HUES48 (cell line): ENCODE measurements at regions not wholly inside any gene's neighbourhood (a gene's known extent, or its start where the extent isn't known, plus 50 kb on each side); places are given as distances from the start of the nearest gene placed in this dataset.
"Not testable (repeated sequence)": the region's sequence is repeated elsewhere in the genome, so short reads cannot be mapped to it uniquely, and the experiment has no call there.

Experiments
- H3K27ac ChIP-seq: one replicate; pipeline ENCODE4 v1.7.0; 2013; ENCODE audit warnings: low read depth, low read length, inconsistent platforms
- H3K27me3 ChIP-seq: 2 replicates; pipeline ENCODE4 v1.6.1; 2013; ENCODE audit warnings: mild to moderate bottlenecking, low read length; ENCODE audit not compliant: control insufficient read depth, insufficient read depth
- H3K36me3 ChIP-seq: 2 replicates; pipeline ENCODE4 v1.6.1; 2013; ENCODE audit warnings: low read length; ENCODE audit not compliant: control insufficient read depth, insufficient read depth
- H3K4me1 ChIP-seq: 2 replicates; pipeline ENCODE4 v1.6.1; 2013; ENCODE audit warnings: mild to moderate bottlenecking, low read length; ENCODE audit not compliant: control insufficient read depth, insufficient read depth
- H3K4me3 ChIP-seq: 2 replicates; pipeline ENCODE4 v1.5.1; 2013; ENCODE audit warnings: mild to moderate bottlenecking, low read depth, low read length
- H3K9ac ChIP-seq: 2 replicates; pipeline ENCODE4 v1.6.1; 2013; ENCODE audit warnings: mild to moderate bottlenecking, low read depth, low read length, moderate library complexity
- H3K9me3 ChIP-seq: 2 replicates; pipeline ENCODE4 v1.6.1; 2013; ENCODE audit warnings: low read length; ENCODE audit not compliant: control insufficient read depth, insufficient read depth

DNA sequence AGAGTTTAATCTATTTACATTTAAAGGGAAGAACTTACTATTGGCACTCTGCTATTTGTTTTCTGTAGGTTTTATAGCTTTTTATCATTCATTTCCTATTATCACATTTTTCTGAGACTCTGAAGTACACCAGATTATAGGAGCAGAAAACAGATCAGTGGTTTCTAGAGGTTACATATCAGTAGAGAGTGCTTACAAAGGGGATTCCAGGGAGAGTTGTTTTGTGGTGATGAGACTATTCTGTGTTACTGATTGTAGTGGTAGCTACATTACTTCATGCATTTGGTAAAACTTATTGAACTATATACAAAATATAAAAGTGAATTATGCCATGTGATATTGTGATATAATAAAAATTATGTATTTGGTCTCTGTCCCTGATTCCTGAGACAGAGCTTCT, 259.2 kb downstream of the SPATA31A6 start:
- not testable (repeated sequence) for H3K9me3 ChIP-seq, H3K27me3 ChIP-seq, H3K36me3 ChIP-seq, H3K4me3 ChIP-seq, H3K4me1 ChIP-seq, H3K27ac ChIP-seq, H3K9ac ChIP-seq

DNA sequence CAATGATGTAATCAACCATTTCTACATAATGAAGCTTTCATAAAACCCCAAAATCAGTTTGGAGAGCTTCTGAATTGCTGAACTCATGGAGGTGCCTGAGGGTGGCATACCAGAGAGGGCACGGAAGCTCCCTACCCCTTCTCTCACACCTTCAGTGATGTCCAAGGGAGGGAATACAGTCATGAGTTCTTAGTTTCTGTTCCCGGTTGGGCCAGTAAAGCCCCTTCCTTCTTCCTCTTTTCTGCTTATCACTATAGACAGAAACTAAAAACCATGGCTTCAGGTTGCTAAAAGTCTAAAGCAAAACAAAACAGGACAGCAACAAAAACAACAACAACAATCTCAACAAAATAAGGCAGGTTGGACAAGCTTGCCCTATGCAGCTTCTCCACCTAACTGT, 260.0 kb downstream of the SPATA31A6 start:
- H3K9me3 ChIP-seq, H3K27ac ChIP-seq, H3K4me1 ChIP-seq, H3K9ac ChIP-seq, H3K27me3 ChIP-seq, H3K36me3 ChIP-seq, H3K4me3 ChIP-seq: not testable (repeated sequence)

DNA sequence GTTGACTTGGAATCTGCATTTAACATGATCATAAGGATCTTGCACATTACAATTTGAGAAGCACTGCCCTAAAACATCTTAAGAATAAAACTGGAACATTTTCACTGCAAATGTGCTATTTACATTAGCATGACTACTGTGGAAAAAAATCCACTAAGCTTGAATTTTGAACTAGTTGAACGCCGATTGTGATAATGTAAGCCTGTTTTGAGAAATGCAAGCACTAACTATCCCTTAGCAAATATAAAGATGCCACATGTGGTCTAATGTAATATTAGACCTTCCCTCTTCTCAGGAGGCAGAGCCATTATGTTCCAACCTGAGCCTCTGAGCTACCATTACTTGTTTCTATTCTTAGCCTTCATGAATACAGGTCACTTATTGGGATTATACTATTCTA, 278.0 kb downstream of the SPATA31A6 start:
- H3K4me1 ChIP-seq, H3K27ac ChIP-seq, H3K4me3 ChIP-seq, H3K27me3 ChIP-seq, H3K9ac ChIP-seq, H3K9me3 ChIP-seq, H3K36me3 ChIP-seq: not testable (repeated sequence)

- not testable (repeated sequence) for H3K9me3 ChIP-seq, H3K9ac ChIP-seq, H3K4me3 ChIP-seq, H3K27me3 ChIP-seq, H3K27ac ChIP-seq, H3K36me3 ChIP-seq, H3K4me1 ChIP-seq
These were observed 278.4 kb downstream of the SPATA31A6 start for GRCh38 chr9:42461863-42462262.

- H3K9me3 ChIP-seq, H3K36me3 ChIP-seq, H3K27me3 ChIP-seq, H3K9ac ChIP-seq, H3K27ac ChIP-seq, H3K4me3 ChIP-seq, H3K4me1 ChIP-seq: not testable (repeated sequence)
These were observed 280.5 kb downstream of the SPATA31A6 start for GRCh38 chr9:42463981-42464380.

- not testable (repeated sequence) for H3K9ac ChIP-seq, H3K9me3 ChIP-seq, H3K36me3 ChIP-seq, H3K4me1 ChIP-seq, H3K27me3 ChIP-seq, H3K4me3 ChIP-seq, H3K27ac ChIP-seq
These were observed 287.1 kb downstream of the SPATA31A6 start for GRCh38 chr9:42470577-42470976.

- H3K9ac ChIP-seq, H3K4me1 ChIP-seq, H3K4me3 ChIP-seq, H3K36me3 ChIP-seq, H3K27me3 ChIP-seq, H3K9me3 ChIP-seq, H3K27ac ChIP-seq: not testable (repeated sequence)
These were observed 307.5 kb downstream of the SPATA31A6 start for GRCh38 chr9:42490989-42491388.

GRCh38 chr9:42502620-42503264, 319.3 kb downstream of the SPATA31A6 start:
- H3K4me1 ChIP-seq, H3K9me3 ChIP-seq, H3K27me3 ChIP-seq, H3K9ac ChIP-seq, H3K27ac ChIP-seq, H3K36me3 ChIP-seq, H3K4me3 ChIP-seq: not testable (repeated sequence)

DNA sequence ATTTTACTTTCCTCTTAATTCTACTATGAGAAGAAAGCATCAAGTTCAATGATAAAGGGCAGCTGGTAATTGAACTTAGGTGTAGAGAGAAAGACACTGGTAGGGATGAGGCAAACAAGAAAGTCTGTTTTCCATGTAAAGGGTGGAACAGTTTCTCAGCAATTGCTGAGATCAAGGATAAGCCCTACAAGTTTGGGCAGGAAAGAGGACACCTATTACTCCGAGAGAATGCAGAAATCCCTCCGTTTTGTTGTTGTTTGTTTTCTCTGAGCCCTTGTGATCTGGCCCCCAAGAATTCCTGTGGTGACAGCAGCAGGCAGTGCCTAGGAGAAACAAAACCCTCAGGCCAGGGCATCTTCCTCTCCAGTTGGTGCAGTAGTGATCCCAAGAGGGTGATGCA, 324.7 kb downstream of the SPATA31A6 start:
- not testable (repeated sequence) for H3K27ac ChIP-seq, H3K9ac ChIP-seq, H3K9me3 ChIP-seq, H3K4me1 ChIP-seq, H3K36me3 ChIP-seq, H3K27me3 ChIP-seq, H3K4me3 ChIP-seq

DNA sequence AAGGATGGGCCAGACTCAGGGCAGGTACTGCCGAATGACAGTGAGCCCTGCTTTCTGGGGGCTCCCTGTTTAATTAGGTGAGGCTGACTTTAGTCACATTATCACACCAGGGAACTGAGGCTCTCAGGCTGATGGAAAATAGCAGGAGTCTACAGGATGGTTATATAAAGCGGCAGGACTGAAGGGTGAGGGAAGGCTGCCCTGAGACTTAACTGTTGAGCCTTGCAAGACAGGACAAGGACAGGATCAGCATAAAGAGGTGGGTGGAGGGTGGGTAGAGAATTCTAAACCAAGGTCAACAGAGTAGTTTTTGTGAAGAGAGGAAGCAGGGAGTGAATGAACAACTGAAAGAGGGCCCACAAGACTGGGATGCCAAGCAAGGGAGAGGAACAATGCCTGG, 330.1 kb downstream of the SPATA31A6 start:
- not testable (repeated sequence) for H3K27me3 ChIP-seq, H3K27ac ChIP-seq, H3K4me3 ChIP-seq, H3K9ac ChIP-seq, H3K36me3 ChIP-seq, H3K9me3 ChIP-seq, H3K4me1 ChIP-seq

DNA sequence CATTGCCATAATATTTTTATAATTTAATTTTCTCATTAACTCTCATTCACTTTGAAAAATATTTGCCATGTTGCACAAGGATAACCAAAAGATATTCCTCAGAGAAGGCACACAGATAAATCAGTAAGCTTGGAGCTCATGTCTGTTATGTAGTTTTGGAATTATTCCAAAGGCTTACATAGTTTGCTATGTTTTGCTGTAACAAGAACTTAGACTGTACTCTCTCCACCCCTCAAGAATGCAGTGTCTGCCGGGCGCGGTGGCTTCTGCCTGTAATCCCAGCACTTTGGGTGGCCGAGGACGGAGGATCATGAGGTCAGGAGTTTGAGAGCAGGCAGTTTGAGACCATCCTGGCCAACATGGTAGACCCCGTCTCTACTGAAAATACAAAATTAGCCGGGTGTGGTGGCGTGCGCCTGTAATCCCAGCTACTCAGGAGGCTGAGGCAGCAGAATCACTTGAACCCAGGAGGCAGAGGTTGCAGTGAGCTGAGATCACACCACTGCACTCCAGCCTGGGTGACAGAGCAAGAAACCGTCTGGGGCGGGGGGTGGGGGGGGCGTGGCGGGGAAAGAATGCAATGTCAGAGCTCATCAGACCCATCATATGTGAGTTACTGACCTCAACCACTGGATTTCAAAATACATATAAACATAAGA, 351.0 kb downstream of the SPATA31A6 start:
- not testable (repeated sequence) for H3K27ac ChIP-seq, H3K36me3 ChIP-seq, H3K4me1 ChIP-seq, H3K9ac ChIP-seq, H3K4me3 ChIP-seq, H3K27me3 ChIP-seq, H3K9me3 ChIP-seq

- not testable (repeated sequence) for H3K9ac ChIP-seq, H3K27me3 ChIP-seq, H3K27ac ChIP-seq, H3K4me3 ChIP-seq, H3K4me1 ChIP-seq, H3K36me3 ChIP-seq, H3K9me3 ChIP-seq
These were observed 351.5 kb downstream of the SPATA31A6 start for GRCh38 chr9:42534984-42535325.
